HG03097 (cell line): ENCODE measurements at regions not wholly inside any gene's neighbourhood (a gene's known extent, or its start where the extent isn't known, plus 50 kb on each side); places are given as distances from the start of the nearest gene placed in this dataset.

ENCODE experiments used
- ATAC-seq: cut with Tn5 transposase; IDR thresholded peaks from one replicate; pipeline ENCODE4 v1.9.1; 2021; ENCODE audit not compliant: unreplicated experiment, low FRiP score

- no peak for ATAC-seq
These were observed 130.3 kb upstream of the TPM1 start for GRCh38 chr15:62912282-62912681.

- ATAC-seq, result no peak
These were observed 129.7 kb upstream of the TPM1 start for GRCh38 chr15:62912808-62913207.

DNA sequence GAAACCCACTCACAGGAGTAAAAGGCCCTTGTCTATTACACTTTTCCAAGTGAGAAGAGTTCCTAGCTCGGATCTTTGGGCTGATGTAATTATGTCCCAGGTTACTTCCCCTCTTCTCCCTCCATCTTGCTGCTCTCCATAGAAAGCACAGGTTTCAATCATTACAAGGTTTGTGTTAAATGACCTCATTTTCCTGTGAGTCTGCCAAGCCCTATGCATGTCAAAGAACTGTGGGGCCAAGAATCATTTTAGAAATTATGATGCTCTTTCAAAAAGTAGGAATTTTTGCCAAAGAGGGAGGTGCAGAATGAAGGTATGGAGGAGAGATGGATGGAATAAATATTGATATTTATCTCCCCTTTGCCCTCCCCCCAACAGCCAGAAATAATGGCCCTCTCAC, 129.3 kb upstream of the TPM1 start:
- ATAC-seq, result no peak

DNA sequence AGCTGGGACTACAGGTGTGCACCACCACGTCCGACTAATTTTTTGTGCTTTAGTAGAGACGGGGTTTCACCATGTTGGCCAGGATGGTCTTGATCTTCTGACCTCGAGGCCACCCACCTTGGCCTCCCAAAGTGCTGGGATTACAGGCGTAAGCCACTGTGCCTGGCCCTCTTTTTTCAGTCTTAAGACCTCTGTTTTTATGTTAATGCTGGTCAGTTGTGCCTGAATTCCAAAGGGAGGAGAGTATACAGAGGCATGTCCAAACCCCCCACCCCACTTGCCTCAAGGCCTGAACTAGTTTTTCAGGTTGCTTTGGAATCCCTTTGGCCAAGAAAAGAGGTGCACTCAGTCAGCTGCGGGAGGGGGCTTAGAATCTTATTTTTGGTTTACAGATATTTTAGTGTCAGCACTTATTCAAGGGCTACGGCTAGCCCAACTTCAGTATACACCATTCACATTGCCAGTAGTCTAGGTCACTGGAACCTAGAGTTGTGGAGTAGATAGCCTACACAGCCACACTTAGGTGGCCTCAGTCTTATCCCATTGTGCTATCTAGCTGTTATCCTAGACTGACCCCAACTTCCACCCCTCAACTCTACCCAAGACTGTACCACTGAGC, 128.0 kb upstream of the TPM1 start:
- no peak for ATAC-seq

- ATAC-seq, result no peak
These were observed 121.7 kb upstream of the TPM1 start for GRCh38 chr15:62920682-62921502.

- ATAC-seq, result no peak
These were observed 120.0 kb upstream of the TPM1 start for GRCh38 chr15:62922514-62922913.

- no peak for ATAC-seq
These were observed 116.7 kb upstream of the TPM1 start for GRCh38 chr15:62925875-62926274.

DNA sequence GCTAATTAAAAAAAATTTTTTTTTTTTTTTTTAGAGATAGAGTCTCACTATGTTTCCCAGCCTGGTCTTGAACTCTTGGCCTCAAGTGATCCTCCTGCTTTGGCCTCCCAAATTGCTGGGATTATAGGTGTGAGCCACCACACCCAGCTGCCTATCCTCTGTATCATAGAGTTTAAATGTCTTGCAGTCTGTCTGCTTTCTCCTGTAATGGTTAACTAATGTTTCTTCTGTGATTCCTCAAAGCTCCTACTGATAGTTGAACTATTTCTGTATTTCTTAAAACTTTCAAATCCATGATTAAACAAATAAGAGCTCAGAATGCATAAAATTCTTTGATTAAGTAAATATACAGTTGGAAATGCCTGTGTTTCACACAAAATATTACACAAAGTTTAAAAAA, 115.4 kb upstream of the TPM1 start:
- ATAC-seq, result no peak

DNA sequence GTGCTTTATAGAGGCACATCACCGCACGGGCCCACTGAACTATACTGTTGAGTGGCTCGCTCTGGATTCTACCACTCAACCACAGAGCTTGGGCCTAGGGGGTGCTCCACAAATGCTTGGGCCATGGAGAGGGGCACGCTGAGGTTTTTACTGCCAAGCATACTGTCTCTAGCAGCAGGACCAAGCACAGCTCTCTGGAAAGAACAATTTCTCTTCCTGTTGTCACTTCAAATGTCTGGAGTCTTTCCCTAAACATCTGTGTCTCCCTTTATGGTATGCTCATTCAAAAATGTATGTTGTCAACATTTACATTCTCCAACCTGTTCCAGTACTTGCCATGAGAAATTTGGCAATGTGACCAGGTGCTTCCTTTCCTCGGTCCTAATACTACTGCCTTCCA, 114.7 kb upstream of the TPM1 start:
- no peak for ATAC-seq

DNA sequence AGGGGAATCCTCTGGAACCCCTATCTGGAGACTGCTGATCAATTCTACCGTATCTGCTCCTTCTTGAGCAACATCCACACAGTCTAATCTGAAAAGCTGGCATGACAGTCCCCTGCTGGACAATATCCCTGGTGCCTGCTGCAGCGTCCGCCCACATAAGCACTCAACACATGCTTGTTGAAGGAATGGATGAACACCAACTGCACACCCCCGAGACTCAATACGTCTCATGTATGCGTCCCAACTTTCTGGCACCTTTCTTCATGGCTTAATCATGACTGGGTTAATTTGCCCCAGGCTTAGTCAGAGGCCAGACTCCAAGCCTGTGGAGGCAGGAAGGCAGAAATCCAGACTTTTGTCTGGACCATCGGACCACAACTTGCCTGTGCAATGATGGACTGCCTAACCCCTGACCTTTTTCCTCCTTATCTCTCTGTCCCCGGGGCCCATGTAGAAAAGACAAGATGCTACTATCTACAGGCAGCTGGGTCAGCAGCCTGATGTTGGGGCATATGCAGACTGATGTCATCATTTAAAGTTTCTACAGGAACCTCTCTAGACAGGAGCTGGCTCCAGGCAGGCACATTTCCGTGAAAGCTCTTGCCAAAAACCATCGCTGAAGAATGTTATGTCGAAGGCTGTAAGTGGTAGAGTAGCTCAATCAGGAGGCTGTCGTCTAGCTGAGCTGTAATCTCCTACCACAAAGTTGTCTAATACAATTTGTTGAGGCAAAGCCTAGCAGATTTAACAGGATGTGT, 114.1 kb upstream of the TPM1 start:
- no peak for ATAC-seq

DNA sequence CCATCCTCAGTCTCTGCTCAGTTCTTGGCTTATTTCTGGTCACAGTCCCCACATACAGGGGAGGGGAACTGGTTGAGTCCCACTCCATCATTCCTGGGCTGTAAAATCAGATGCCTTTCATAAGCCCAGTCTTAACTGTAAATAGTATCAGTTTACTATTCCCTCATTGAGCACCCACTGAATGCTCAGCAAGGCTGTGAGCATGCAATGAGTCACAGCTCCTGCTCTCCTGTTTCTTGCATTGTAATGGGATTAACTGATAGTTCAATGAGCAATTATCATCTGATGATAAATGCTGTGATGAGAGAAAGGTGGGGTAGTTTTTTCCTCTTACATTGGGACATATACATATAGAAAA, 113.6 kb upstream of the TPM1 start:
- ATAC-seq, result no peak

DNA sequence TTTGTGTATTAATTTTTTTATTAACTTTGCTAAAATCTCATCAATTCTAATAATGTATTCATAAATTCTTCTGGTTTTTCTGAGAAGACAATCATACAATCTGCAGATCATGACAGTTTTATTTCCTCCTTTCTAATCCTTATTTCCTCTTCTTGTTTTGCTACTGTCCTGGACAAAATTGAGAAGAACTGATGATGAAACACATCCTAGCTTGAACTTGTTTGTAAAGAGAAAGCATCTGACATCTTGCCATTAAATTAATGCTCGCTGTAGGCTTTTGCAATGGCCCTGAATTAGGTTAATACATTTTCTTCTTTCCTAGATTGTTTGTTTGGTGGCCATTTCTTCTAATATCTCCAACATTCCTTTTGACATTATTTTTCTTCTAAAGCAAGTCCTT, 110.9 kb upstream of the TPM1 start:
- no peak for ATAC-seq

DNA sequence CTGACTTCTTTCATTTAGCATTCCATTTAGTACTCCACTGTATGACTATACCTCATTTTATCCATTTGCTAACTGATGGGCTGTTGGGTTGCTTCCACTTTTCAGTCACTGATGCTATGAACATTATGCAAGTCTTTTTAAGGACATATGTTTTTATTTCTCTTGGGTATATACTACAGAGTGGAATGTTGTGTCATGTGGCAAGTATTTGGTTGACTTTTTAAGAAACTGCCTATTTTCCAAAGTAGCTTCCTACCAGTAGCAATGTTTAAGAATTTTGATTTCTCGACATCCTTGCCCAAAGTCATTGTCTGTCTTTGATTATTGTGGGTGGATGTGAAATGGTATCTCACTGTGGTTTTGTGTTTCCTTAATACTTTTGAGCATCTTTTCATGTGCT, 110.1 kb upstream of the TPM1 start:
- no peak for ATAC-seq

- ATAC-seq, result no peak
These were observed 109.2 kb upstream of the TPM1 start for GRCh38 chr15:62933386-62933785.

DNA sequence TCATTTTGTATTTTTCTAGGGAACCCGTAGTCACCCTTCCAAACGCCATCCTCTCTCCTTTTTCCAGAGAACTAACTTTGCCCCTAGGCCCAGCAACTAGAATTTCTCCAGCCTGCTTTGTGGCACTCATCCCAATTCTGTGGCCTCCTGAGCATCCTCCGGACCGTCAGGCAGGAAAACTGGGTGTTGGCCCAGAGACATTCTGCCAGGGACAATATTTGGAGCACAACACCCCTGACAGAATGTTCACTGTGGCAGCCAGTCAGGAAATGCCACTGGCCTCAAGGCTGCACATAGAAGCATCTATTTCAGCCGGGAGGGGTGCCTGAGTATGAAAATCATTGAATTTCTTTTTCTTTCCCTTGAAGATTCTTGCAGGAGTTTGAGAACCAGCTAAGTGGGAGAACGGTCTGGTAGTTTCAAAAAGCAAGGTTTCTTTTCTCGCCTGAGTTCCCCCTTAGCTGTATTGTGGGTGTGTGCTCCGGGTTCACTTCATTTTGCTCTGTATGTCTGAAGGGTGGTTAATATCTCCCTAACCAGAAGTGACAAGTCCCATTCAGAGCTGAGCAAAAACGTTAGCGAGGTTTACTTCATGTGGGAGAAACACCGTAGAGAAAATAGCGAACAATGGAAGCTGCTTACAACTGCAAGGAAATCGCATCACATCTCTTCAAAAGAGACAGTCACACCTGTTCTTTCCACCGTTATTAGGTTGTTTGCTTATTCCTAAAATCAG, 108.1 kb upstream of the TPM1 start:
- ATAC-seq, result no peak

DNA sequence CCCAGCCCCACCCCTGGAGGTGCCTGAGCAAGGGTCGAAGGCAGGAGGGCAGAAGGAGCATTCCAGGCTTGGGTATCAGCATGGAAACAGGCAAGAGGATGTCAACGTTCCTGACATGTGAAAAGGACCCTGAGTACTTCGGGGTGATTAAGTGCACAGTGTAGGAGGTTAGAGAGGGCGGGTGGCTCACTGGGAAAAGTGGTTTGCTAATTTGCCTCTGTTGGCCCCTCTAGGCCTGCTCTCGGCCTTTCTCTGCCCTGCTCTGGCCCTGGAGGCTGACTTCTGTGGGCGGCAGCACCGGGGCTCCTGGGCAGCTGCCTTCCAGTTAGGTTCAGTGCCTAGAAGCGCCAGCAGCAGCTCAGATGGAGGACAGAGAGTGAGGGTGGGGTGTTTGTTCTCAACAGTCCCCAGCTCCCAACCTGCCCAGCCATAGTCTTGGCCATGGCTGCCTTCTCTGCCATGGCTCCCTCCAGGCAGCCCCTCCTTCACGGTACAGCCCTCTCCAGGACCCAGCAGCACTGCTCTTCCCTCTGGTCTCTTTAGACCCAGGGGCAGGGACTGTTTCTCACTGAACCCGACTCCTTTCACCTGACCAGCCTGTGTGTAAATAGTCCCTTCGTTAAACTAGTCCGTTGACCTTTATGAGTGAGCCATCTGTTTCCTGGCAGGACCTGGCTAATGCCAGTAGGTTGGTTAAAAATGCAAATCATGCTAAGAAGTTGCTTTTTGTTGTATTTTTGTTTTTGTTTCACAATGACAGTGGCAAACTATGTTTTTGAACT, 107.1 kb upstream of the TPM1 start:
- ATAC-seq, result no peak

GRCh38 chr15:62938825-62939224, 103.7 kb upstream of the TPM1 start:
- ATAC-seq, result no peak

GRCh38 chr15:62940093-62940754, 102.3 kb upstream of the TPM1 start:
- no peak for ATAC-seq

GRCh38 chr15:62940755-62941361, 101.7 kb upstream of the TPM1 start:
- no peak for ATAC-seq
